ENCODE measurements at regions not wholly inside any gene's neighbourhood (a gene's known extent, or its start where the extent isn't known, plus 50 kb on each side); places are given as distances from the start of the nearest gene placed in this dataset.

- H3K9ac ChIP-seq (ENCODE audit: low read depth, low read length), result no peak overlapping the region
- H3K9me3 ChIP-seq (ENCODE audit: control insufficient read depth, insufficient read depth, low read length), result peaks cover 5% of the 10 kb centered on the region; the same call in 1 of the 2 replicates
- H3K4me1 ChIP-seq (ENCODE audit: insufficient read depth, low read length), result no peaks in the 10 kb centered on the region
- H3K36me3 ChIP-seq (ENCODE audit: insufficient read depth, low read length), result no peaks in the 10 kb centered on the region
Observed at GRCh38 chr15:94840794-94841783, 609.7 kb downstream of the MCTP2 start.

GRCh38 chr15:94843060-94843459 is 611.7 kb downstream of the MCTP2 start:
- H3K4me1 ChIP-seq (ENCODE audit: insufficient read depth, low read length), result no peaks in the 10 kb centered on the region
- H3K9me3 ChIP-seq (ENCODE audit: control insufficient read depth, insufficient read depth, low read length), result peaks cover 5% of the 10 kb centered on the region; the same call in 1 of the 2 replicates
- no peak overlapping the region for H3K9ac ChIP-seq (ENCODE audit: low read depth, low read length)
- no peaks in the 10 kb centered on the region for H3K36me3 ChIP-seq (ENCODE audit: insufficient read depth, low read length)

- Histone ChIP-seq H3K9ac (ENCODE audit: low read depth, low read length) (no peak overlapping the region; the same call in 1 of the 2 replicates), H3K4me1 (ENCODE audit: insufficient read depth, low read length) (no peaks in the 10 kb centered on the region), H3K9me3 (ENCODE audit: control insufficient read depth, insufficient read depth, low read length) (peaks cover 5% of the 10 kb centered on the region; the same call in 1 of the 2 replicates), H3K36me3 (ENCODE audit: insufficient read depth, low read length) (no peaks in the 10 kb centered on the region)
Observed at GRCh38 chr15:94844198-94844537, 612.8 kb downstream of the MCTP2 start.

- Histone ChIP-seq H3K36me3 (ENCODE audit: insufficient read depth, low read length) (no peaks in the 10 kb centered on the region), H3K9ac (ENCODE audit: low read depth, low read length) (peak overlapping the region; percentile 53), H3K4me1 (ENCODE audit: insufficient read depth, low read length) (no peaks in the 10 kb centered on the region), H3K9me3 (ENCODE audit: control insufficient read depth, insufficient read depth, low read length) (peaks cover 5% of the 10 kb centered on the region; the same call in 1 of the 2 replicates)
Observed at GRCh38 chr15:94844538-94845389, 613.4 kb downstream of the MCTP2 start.

- Histone ChIP-seq H3K9me3 (ENCODE audit: control insufficient read depth, insufficient read depth, low read length) (peaks cover 5% of the 10 kb centered on the region; the same call in 1 of the 2 replicates), H3K9ac (ENCODE audit: low read depth, low read length) (peak overlapping the region; percentile 53), H3K4me1 (ENCODE audit: insufficient read depth, low read length) (no peaks in the 10 kb centered on the region), H3K36me3 (ENCODE audit: insufficient read depth, low read length) (no peaks in the 10 kb centered on the region)
Observed at GRCh38 chr15:94845390-94845716, 614.0 kb downstream of the MCTP2 start.

GRCh38 chr15:94847325-94847724 is 616.0 kb downstream of the MCTP2 start:
- Histone ChIP-seq H3K36me3 (ENCODE audit: insufficient read depth, low read length) (no peaks in the 10 kb centered on the region), H3K9me3 (ENCODE audit: control insufficient read depth, insufficient read depth, low read length) (no peaks in the 10 kb centered on the region), H3K9ac (ENCODE audit: low read depth, low read length) (no peak overlapping the region), H3K4me1 (ENCODE audit: insufficient read depth, low read length) (no peaks in the 10 kb centered on the region)

- Histone ChIP-seq H3K9ac (ENCODE audit: low read depth, low read length) (no peak overlapping the region), H3K36me3 (ENCODE audit: insufficient read depth, low read length) (no peaks in the 10 kb centered on the region), H3K4me1 (ENCODE audit: insufficient read depth, low read length) (no peaks in the 10 kb centered on the region), H3K9me3 (ENCODE audit: control insufficient read depth, insufficient read depth, low read length) (no peaks in the 10 kb centered on the region)
Observed at GRCh38 chr15:94848054-94848453, 616.7 kb downstream of the MCTP2 start.

GRCh38 chr15:94855018-94855408 is 623.7 kb downstream of the MCTP2 start:
- H3K9me3 ChIP-seq (ENCODE audit: control insufficient read depth, insufficient read depth, low read length), result no peaks in the 10 kb centered on the region
- no peaks in the 10 kb centered on the region for H3K36me3 ChIP-seq (ENCODE audit: insufficient read depth, low read length)
- no peaks in the 10 kb centered on the region for H3K4me1 ChIP-seq (ENCODE audit: insufficient read depth, low read length)
- no peak overlapping the region for H3K9ac ChIP-seq (ENCODE audit: low read depth, low read length)

GRCh38 chr15:94855409-94856266 is 624.3 kb downstream of the MCTP2 start:
- no peak overlapping the region for H3K9ac ChIP-seq (ENCODE audit: low read depth, low read length)

GRCh38 chr15:94856267-94856854 is 625.0 kb downstream of the MCTP2 start:
- no peak overlapping the region for H3K9ac ChIP-seq (ENCODE audit: low read depth, low read length)
- H3K4me1 ChIP-seq (ENCODE audit: insufficient read depth, low read length), result no peaks in the 10 kb centered on the region
- no peaks in the 10 kb centered on the region for H3K36me3 ChIP-seq (ENCODE audit: insufficient read depth, low read length)
- H3K9me3 ChIP-seq (ENCODE audit: control insufficient read depth, insufficient read depth, low read length), result no peaks in the 10 kb centered on the region

More at GRCh38 chr15:94855409-94856266, 624.3 kb downstream of the MCTP2 start:
- H3K9me3 ChIP-seq (ENCODE audit: control insufficient read depth, insufficient read depth, low read length), result no peaks in the 10 kb centered on the region
- H3K4me1 ChIP-seq (ENCODE audit: insufficient read depth, low read length), result no peaks in the 10 kb centered on the region
- no peaks in the 10 kb centered on the region for H3K36me3 ChIP-seq (ENCODE audit: insufficient read depth, low read length)

- Histone ChIP-seq H3K9me3 (ENCODE audit: control insufficient read depth, insufficient read depth, low read length) (no peaks in the 10 kb centered on the region), H3K4me1 (ENCODE audit: insufficient read depth, low read length) (no peaks in the 10 kb centered on the region), H3K36me3 (ENCODE audit: insufficient read depth, low read length) (no peaks in the 10 kb centered on the region), H3K9ac (ENCODE audit: low read depth, low read length) (no peak overlapping the region)
Observed at GRCh38 chr15:94857466-94857865, 626.1 kb downstream of the MCTP2 start.

- Histone ChIP-seq H3K36me3 (ENCODE audit: insufficient read depth, low read length) (no peaks in the 10 kb centered on the region), H3K9me3 (ENCODE audit: control insufficient read depth, insufficient read depth, low read length) (no peaks in the 10 kb centered on the region), H3K9ac (ENCODE audit: low read depth, low read length) (no peak overlapping the region), H3K4me1 (ENCODE audit: insufficient read depth, low read length) (no peaks in the 10 kb centered on the region)
Observed at GRCh38 chr15:94858011-94858410, 626.6 kb downstream of the MCTP2 start.

GRCh38 chr15:94858449-94858848 is 627.1 kb downstream of the MCTP2 start:
- H3K4me1 ChIP-seq (ENCODE audit: insufficient read depth, low read length), result no peaks in the 10 kb centered on the region
- no peaks in the 10 kb centered on the region for H3K9me3 ChIP-seq (ENCODE audit: control insufficient read depth, insufficient read depth, low read length)
- no peaks in the 10 kb centered on the region for H3K36me3 ChIP-seq (ENCODE audit: insufficient read depth, low read length)
- no peak overlapping the region for H3K9ac ChIP-seq (ENCODE audit: low read depth, low read length)

GRCh38 chr15:94858920-94859319 is 627.6 kb downstream of the MCTP2 start:
- H3K4me1 ChIP-seq (ENCODE audit: insufficient read depth, low read length), result no peaks in the 10 kb centered on the region
- no peak overlapping the region for H3K9ac ChIP-seq (ENCODE audit: low read depth, low read length)
- no peaks in the 10 kb centered on the region for H3K9me3 ChIP-seq (ENCODE audit: control insufficient read depth, insufficient read depth, low read length)
- H3K36me3 ChIP-seq (ENCODE audit: insufficient read depth, low read length), result no peaks in the 10 kb centered on the region
